ENCODE measurements at regions not wholly inside any gene's neighbourhood (a gene's known extent, or its start where the extent isn't known, plus 50 kb on each side); places are given as distances from the start of the nearest gene placed in this dataset.

- H3K9me2 ChIP-seq (replicated peaks; ENCODE audit: insufficient read depth, low read length), result no peaks in the 10 kb centered on the region
- no peaks in the 10 kb centered on the region for H3K36me3 ChIP-seq (ENCODE audit: insufficient read depth, low read length)
- no peak overlapping the region for H3K4me2 ChIP-seq (ENCODE audit: low read depth, low read length, poor library complexity, severe bottlenecking)
- H3K9me3 ChIP-seq (ENCODE audit: low read length), result no peaks in the 10 kb centered on the region
- no peaks in the 10 kb centered on the region for H4K20me1 ChIP-seq (ENCODE audit: insufficient read depth, low read depth, low read length)
- H3K4me1 ChIP-seq (ENCODE audit: low read length), result no peaks in the 10 kb centered on the region
- DNase-seq, result no peak
- no peaks in the 10 kb centered on the region for H3K79me2 ChIP-seq (ENCODE audit: low read length)
- H2AFZ ChIP-seq (ENCODE audit: low read length), result no peak overlapping the region
- no peak overlapping the region for H3K4me3 ChIP-seq (ENCODE audit: low read length)
- H3K9ac ChIP-seq (ENCODE audit: low read length), result no peak overlapping the region
- H3K27ac ChIP-seq (ENCODE audit: low read length), result no peak overlapping the region
- no peaks in the 10 kb centered on the region for H3K27me3 ChIP-seq (ENCODE audit: low read length)
These were observed 564.3 kb upstream of the FSIP2 start for GRCh38 chr2:185174353-185174752.

DNA sequence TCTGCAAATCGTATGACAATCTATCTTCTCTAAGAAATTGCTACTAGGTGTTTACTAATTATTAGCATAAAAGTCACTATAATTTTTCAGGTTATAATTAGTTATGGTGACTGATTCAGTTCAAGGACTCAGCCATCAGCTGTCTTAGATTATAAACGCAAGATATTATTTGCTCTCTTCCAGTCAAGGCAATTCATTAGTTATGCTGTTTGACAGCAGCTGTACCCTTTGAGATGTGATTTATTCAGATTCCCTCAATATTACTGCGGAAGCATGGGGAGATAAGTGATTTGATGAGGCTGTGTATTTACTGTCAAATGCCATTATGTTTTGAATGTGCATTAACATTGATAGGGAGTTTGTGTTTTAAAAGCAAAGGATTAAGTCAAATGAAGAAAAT lies 558.9 kb upstream of the FSIP2 start:
- no peaks in the 10 kb centered on the region for H3K9me3 ChIP-seq (ENCODE audit: low read length)
- H3K4me2 ChIP-seq (ENCODE audit: low read depth, low read length, poor library complexity, severe bottlenecking), result no peak overlapping the region
- no peaks in the 10 kb centered on the region for H3K79me2 ChIP-seq (ENCODE audit: low read length)
- H3K36me3 ChIP-seq (ENCODE audit: insufficient read depth, low read length), result no peaks in the 10 kb centered on the region
- no peak overlapping the region for H2AFZ ChIP-seq (ENCODE audit: low read length)
- H3K27me3 ChIP-seq (ENCODE audit: low read length), result no peaks in the 10 kb centered on the region
- no peaks in the 10 kb centered on the region for H4K20me1 ChIP-seq (ENCODE audit: insufficient read depth, low read depth, low read length)
- DNase-seq, result no peak
- no peaks in the 10 kb centered on the region for H3K9me2 ChIP-seq (replicated peaks; ENCODE audit: insufficient read depth, low read length)
- no peak overlapping the region for H3K9ac ChIP-seq (ENCODE audit: low read length)
- H3K27ac ChIP-seq (ENCODE audit: low read length), result no peak overlapping the region
- H3K4me3 ChIP-seq (ENCODE audit: low read length), result no peak overlapping the region
- H3K4me1 ChIP-seq (ENCODE audit: low read length), result no peaks in the 10 kb centered on the region

GRCh38 chr2:185181901-185182300 lies 556.7 kb upstream of the FSIP2 start:
- Histone ChIP-seq H3K4me1 (ENCODE audit: low read length) (no peaks in the 10 kb centered on the region), H3K9ac (ENCODE audit: low read length) (no peak overlapping the region), H3K4me2 (ENCODE audit: low read depth, low read length, poor library complexity, severe bottlenecking) (no peak overlapping the region), H3K79me2 (ENCODE audit: low read length) (no peaks in the 10 kb centered on the region), H3K9me2 (replicated peaks; ENCODE audit: insufficient read depth, low read length) (no peaks in the 10 kb centered on the region), H2AFZ (ENCODE audit: low read length) (no peak overlapping the region), H4K20me1 (ENCODE audit: insufficient read depth, low read depth, low read length) (no peaks in the 10 kb centered on the region), H3K4me3 (ENCODE audit: low read length) (no peak overlapping the region), H3K9me3 (ENCODE audit: low read length) (no peaks in the 10 kb centered on the region), H3K27me3 (ENCODE audit: low read length) (no peaks in the 10 kb centered on the region), H3K36me3 (ENCODE audit: insufficient read depth, low read length) (no peaks in the 10 kb centered on the region), H3K27ac (ENCODE audit: low read length) (no peak overlapping the region)
- DNase-seq, result no peak

DNA sequence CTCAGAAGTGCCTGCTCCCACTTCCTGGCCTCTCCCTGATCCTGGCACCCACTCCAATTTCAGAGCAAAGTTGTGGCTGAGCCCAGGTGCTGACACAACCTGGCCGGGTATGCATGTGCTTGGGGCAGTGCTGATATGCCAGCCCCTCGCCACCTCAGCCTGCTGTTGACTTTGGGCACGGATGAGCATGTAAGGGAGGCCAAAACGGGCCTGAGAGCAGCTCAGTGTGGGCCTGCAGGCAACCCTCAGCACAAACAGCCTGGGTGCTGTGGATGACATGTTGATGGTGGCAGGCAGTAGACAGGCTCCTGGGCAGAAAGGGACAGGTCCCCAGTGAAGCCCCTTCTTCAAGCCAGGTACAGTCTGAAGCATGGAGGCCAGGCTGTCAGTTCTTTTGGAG lies 553.6 kb upstream of the FSIP2 start:
- H2AFZ ChIP-seq (ENCODE audit: low read length), result no peak overlapping the region
- no peaks in the 10 kb centered on the region for H3K9me2 ChIP-seq (replicated peaks; ENCODE audit: insufficient read depth, low read length)
- H3K27ac ChIP-seq (ENCODE audit: low read length), result no peak overlapping the region
- no peaks in the 10 kb centered on the region for H3K79me2 ChIP-seq (ENCODE audit: low read length)
- no peaks in the 10 kb centered on the region for H3K4me1 ChIP-seq (ENCODE audit: low read length)
- H3K27me3 ChIP-seq (ENCODE audit: low read length), result no peaks in the 10 kb centered on the region
- no peak overlapping the region for H3K9ac ChIP-seq (ENCODE audit: low read length)
- no peaks in the 10 kb centered on the region for H4K20me1 ChIP-seq (ENCODE audit: insufficient read depth, low read depth, low read length)
- H3K36me3 ChIP-seq (ENCODE audit: insufficient read depth, low read length), result no peaks in the 10 kb centered on the region
- no peaks in the 10 kb centered on the region for H3K9me3 ChIP-seq (ENCODE audit: low read length)
- no peak overlapping the region for H3K4me2 ChIP-seq (ENCODE audit: low read depth, low read length, poor library complexity, severe bottlenecking)
- no peak overlapping the region for H3K4me3 ChIP-seq (ENCODE audit: low read length)
- DNase-seq, result no peak

- Histone ChIP-seq H3K27ac (ENCODE audit: low read length) (no peak overlapping the region), H3K9me2 (replicated peaks; ENCODE audit: insufficient read depth, low read length) (no peaks in the 10 kb centered on the region), H3K9ac (ENCODE audit: low read length) (no peak overlapping the region), H3K9me3 (ENCODE audit: low read length) (no peaks in the 10 kb centered on the region), H3K36me3 (ENCODE audit: insufficient read depth, low read length) (no peaks in the 10 kb centered on the region), H3K4me2 (ENCODE audit: low read depth, low read length, poor library complexity, severe bottlenecking) (no peak overlapping the region), H3K79me2 (ENCODE audit: low read length) (no peaks in the 10 kb centered on the region), H3K4me3 (ENCODE audit: low read length) (no peak overlapping the region), H3K27me3 (ENCODE audit: low read length) (no peaks in the 10 kb centered on the region), H2AFZ (ENCODE audit: low read length) (no peak overlapping the region), H3K4me1 (ENCODE audit: low read length) (no peaks in the 10 kb centered on the region), H4K20me1 (ENCODE audit: insufficient read depth, low read depth, low read length) (no peaks in the 10 kb centered on the region)
- DNase-seq, result no peak
These were observed 551.2 kb upstream of the FSIP2 start for GRCh38 chr2:185187421-185187820.

DNA sequence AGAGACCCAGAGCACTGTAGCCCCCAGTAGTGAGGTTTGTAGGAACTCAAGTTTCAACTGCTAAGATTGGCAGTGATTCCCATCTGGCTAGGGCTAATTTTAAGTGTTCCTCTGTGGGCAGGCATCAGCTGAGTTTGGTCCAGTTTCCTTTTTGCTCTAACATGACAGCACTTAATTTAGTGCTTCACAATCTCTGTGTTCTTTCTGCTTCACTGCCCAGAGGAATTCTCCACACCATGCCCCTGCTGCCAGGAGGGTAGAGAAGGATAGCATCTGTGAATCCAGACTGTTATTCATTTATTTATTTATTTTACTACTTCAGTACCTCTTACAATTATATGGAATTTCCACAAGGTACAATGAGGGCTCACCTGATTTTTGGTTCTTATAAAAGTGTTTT lies 549.9 kb upstream of the FSIP2 start:
- Histone ChIP-seq H3K9me2 (replicated peaks; ENCODE audit: insufficient read depth, low read length) (no peaks in the 10 kb centered on the region), H3K9me3 (ENCODE audit: low read length) (no peaks in the 10 kb centered on the region), H3K27ac (ENCODE audit: low read length) (no peak overlapping the region), H3K79me2 (ENCODE audit: low read length) (no peaks in the 10 kb centered on the region), H4K20me1 (ENCODE audit: insufficient read depth, low read depth, low read length) (no peaks in the 10 kb centered on the region), H3K36me3 (ENCODE audit: insufficient read depth, low read length) (no peaks in the 10 kb centered on the region), H3K4me2 (ENCODE audit: low read depth, low read length, poor library complexity, severe bottlenecking) (no peak overlapping the region), H3K27me3 (ENCODE audit: low read length) (no peaks in the 10 kb centered on the region), H3K4me1 (ENCODE audit: low read length) (no peaks in the 10 kb centered on the region), H2AFZ (ENCODE audit: low read length) (no peak overlapping the region), H3K9ac (ENCODE audit: low read length) (no peak overlapping the region), H3K4me3 (ENCODE audit: low read length) (no peak overlapping the region)
- DNase-seq, result no peak

DNA sequence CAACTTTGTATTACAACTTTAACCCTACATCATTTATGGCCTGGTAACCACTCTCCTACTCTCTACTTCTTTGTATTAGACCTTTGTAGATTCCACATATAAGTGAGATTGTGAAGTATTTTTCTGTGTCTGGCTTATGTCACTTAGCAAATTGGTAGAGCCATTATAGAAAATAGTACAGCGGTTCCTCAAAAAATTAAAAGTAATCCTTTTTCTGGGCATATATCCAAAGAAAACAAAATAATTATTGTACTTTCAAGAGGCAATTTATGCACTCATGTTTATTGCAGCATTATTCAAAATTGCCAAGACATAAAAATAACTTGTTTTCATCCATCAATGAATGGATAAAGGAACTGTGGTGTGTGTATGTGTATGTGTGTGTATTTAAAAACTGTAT lies 537.5 kb upstream of the FSIP2 start:
- Histone ChIP-seq H3K4me2 (ENCODE audit: low read depth, low read length, poor library complexity, severe bottlenecking) (no peak overlapping the region), H3K9me3 (ENCODE audit: low read length) (no peaks in the 10 kb centered on the region), H3K9ac (ENCODE audit: low read length) (no peak overlapping the region), H3K9me2 (replicated peaks; ENCODE audit: insufficient read depth, low read length) (no peaks in the 10 kb centered on the region), H3K79me2 (ENCODE audit: low read length) (no peaks in the 10 kb centered on the region), H3K27me3 (ENCODE audit: low read length) (no peaks in the 10 kb centered on the region), H2AFZ (ENCODE audit: low read length) (no peak overlapping the region), H3K4me1 (ENCODE audit: low read length) (no peaks in the 10 kb centered on the region), H4K20me1 (ENCODE audit: insufficient read depth, low read depth, low read length) (no peaks in the 10 kb centered on the region), H3K36me3 (ENCODE audit: insufficient read depth, low read length) (no peaks in the 10 kb centered on the region), H3K4me3 (ENCODE audit: low read length) (no peak overlapping the region), H3K27ac (ENCODE audit: low read length) (no peak overlapping the region)
- no peak for DNase-seq

DNA sequence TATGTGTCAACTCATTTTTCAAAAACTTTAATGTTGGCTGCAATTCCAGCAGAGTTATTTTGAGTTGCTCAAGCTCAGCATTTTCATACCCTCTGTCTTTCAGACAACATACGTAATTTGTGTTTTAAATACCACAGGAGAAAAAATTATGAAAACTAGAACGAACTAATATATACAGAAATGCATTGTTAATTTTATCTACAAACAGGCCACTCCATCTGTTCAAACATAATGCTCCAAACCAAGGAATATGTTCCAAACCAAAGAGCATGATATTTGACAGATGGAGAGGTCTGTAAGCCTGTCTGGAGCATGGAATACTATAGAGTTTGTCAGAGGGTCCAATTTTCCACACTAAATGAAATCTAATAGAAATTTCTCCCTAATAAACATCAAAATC lies 536.2 kb upstream of the FSIP2 start:
- H3K27me3 ChIP-seq (ENCODE audit: low read length), result no peaks in the 10 kb centered on the region
- H4K20me1 ChIP-seq (ENCODE audit: insufficient read depth, low read depth, low read length), result no peaks in the 10 kb centered on the region
- DNase-seq, result no peak
- no peaks in the 10 kb centered on the region for H3K79me2 ChIP-seq (ENCODE audit: low read length)
- H2AFZ ChIP-seq (ENCODE audit: low read length), result no peak overlapping the region
- no peak overlapping the region for H3K9ac ChIP-seq (ENCODE audit: low read length)
- H3K36me3 ChIP-seq (ENCODE audit: insufficient read depth, low read length), result no peaks in the 10 kb centered on the region
- H3K4me2 ChIP-seq (ENCODE audit: low read depth, low read length, poor library complexity, severe bottlenecking), result no peak overlapping the region
- H3K9me3 ChIP-seq (ENCODE audit: low read length), result no peaks in the 10 kb centered on the region
- H3K4me1 ChIP-seq (ENCODE audit: low read length), result no peaks in the 10 kb centered on the region
- no peaks in the 10 kb centered on the region for H3K9me2 ChIP-seq (replicated peaks; ENCODE audit: insufficient read depth, low read length)
- H3K27ac ChIP-seq (ENCODE audit: low read length), result no peak overlapping the region
- no peak overlapping the region for H3K4me3 ChIP-seq (ENCODE audit: low read length)

GRCh38 chr2:185202945-185203528 lies 535.6 kb upstream of the FSIP2 start:
- no peaks in the 10 kb centered on the region for H4K20me1 ChIP-seq (ENCODE audit: insufficient read depth, low read depth, low read length)
- H3K9me3 ChIP-seq (ENCODE audit: low read length), result no peaks in the 10 kb centered on the region
- no peak overlapping the region for H3K9ac ChIP-seq (ENCODE audit: low read length)
- H2AFZ ChIP-seq (ENCODE audit: low read length), result no peak overlapping the region
- H3K9me2 ChIP-seq (replicated peaks; ENCODE audit: insufficient read depth, low read length), result no peaks in the 10 kb centered on the region
- no peaks in the 10 kb centered on the region for H3K27me3 ChIP-seq (ENCODE audit: low read length)
- no peak overlapping the region for H3K27ac ChIP-seq (ENCODE audit: low read length)
- DNase-seq, result no peak
- H3K36me3 ChIP-seq (ENCODE audit: insufficient read depth, low read length), result no peaks in the 10 kb centered on the region
- no peaks in the 10 kb centered on the region for H3K79me2 ChIP-seq (ENCODE audit: low read length)
- no peaks in the 10 kb centered on the region for H3K4me1 ChIP-seq (ENCODE audit: low read length)
- no peak overlapping the region for H3K4me3 ChIP-seq (ENCODE audit: low read length)
- H3K4me2 ChIP-seq (ENCODE audit: low read depth, low read length, poor library complexity, severe bottlenecking), result no peak overlapping the region
